GM23338 (cell line): ENCODE measurements at regions not wholly inside any gene's neighbourhood (a gene's known extent, or its start where the extent isn't known, plus 50 kb on each side); places are given as distances from the start of the nearest gene placed in this dataset.

Experiments used
- ATAC-seq: fragments of 200-7000 bp; cut with Tn5 transposase; 3 replicates; pipeline ENCODE4 v1.9.1; 2020
- DNase-seq: peaks from one replicate; pipeline ENCODE4 v3.0.0-alpha.2; 2015; ENCODE audit warnings: low spot score
- H2AFZ ChIP-seq: fragments of 200-600 bp; sonication (generic); 2 replicates; pipeline ENCODE4 v1.8.0; 2016; ENCODE audit warnings: antibody characterized with exemption, mild to moderate bottlenecking, moderate library complexity
- H3F3A ChIP-seq: fragments of 200-600 bp; sonication (generic); replicated peaks from 2 replicates; pipeline ENCODE4 v1.8.0; 2017; ENCODE audit warnings: antibody characterized with exemption, mixed run types, low read depth
- H3K27ac ChIP-seq: fragments of 200-600 bp; sonication (generic); 2 replicates; pipeline ENCODE4 v1.6.1; 2016; ENCODE audit warnings: low read depth
- H3K27me3 ChIP-seq: fragments of 200-600 bp; sonication (generic); 2 replicates; pipeline ENCODE4 v1.8.0; 2016; ENCODE audit warnings: mild to moderate bottlenecking, mixed run types, moderate library complexity; ENCODE audit not compliant: insufficient read depth
- H3K36me3 ChIP-seq: fragments of 200-600 bp; sonication (generic); 2 replicates; pipeline ENCODE4 v1.8.0; 2016; ENCODE audit warnings: mild to moderate bottlenecking; ENCODE audit not compliant: insufficient read depth
- H3K4me1 ChIP-seq: fragments of 200-600 bp; sonication (generic); 2 replicates; pipeline ENCODE4 v1.8.0; 2016; ENCODE audit warnings: mild to moderate bottlenecking, moderate library complexity; ENCODE audit not compliant: insufficient read depth
- H3K4me2 ChIP-seq: fragments of 200-600 bp; sonication (generic); 2 replicates; pipeline ENCODE4 v1.7.1; 2017; ENCODE audit warnings: mixed run types
- H3K4me3 ChIP-seq: fragments of 200-600 bp; sonication (generic); 2 replicates; pipeline ENCODE4 v1.6.1; 2016; ENCODE audit warnings: mixed run types
- H3K79me2 ChIP-seq: fragments of 200-600 bp; sonication (generic); replicated peaks from 2 replicates; pipeline ENCODE4 v1.8.0; 2017; ENCODE audit warnings: mild to moderate bottlenecking; ENCODE audit not compliant: insufficient read depth
- H3K9me2 ChIP-seq: fragments of 200-600 bp; sonication (generic); 2 replicates; pipeline ENCODE4 v1.8.0; 2017; ENCODE audit not compliant: insufficient read depth
- H4K20me1 ChIP-seq: fragments of 200-600 bp; sonication (generic); replicated peaks from 2 replicates; pipeline ENCODE4 v1.8.0; 2017; ENCODE audit warnings: mild to moderate bottlenecking; ENCODE audit not compliant: insufficient read depth
- H3K27ac Mint-ChIP-seq: 2 replicates; pipeline ENCODE4 v1.8.0; 2020; ENCODE audit warnings: inconsistent platforms, mild to moderate bottlenecking, moderate library complexity, mixed read lengths
- H3K27me3 Mint-ChIP-seq: 3 replicates; pipeline ENCODE4 v1.8.0; 2022; ENCODE audit warnings: low read depth, mild to moderate bottlenecking, moderate library complexity, mixed read lengths, inconsistent platforms; ENCODE audit not compliant: insufficient read depth, poor library complexity
- H3K36me3 Mint-ChIP-seq: 3 replicates; pipeline ENCODE4 v1.8.0; 2021; ENCODE audit warnings: low read depth, mild to moderate bottlenecking, inconsistent platforms, moderate library complexity, mixed read lengths
- H3K4me1 Mint-ChIP-seq: 3 replicates; pipeline ENCODE4 v1.8.0; 2020; ENCODE audit warnings: mild to moderate bottlenecking, inconsistent platforms, mixed read lengths
- H3K4me3 Mint-ChIP-seq: 3 replicates; pipeline ENCODE4 v1.8.0; 2021; ENCODE audit warnings: moderate library complexity, mild to moderate bottlenecking, inconsistent platforms, mixed read lengths
- H3K9me3 Mint-ChIP-seq: 3 replicates; pipeline ENCODE4 v1.8.0; 2020; ENCODE audit warnings: moderate library complexity, mild to moderate bottlenecking, inconsistent platforms, mixed read lengths
- CREB1 ChIP-seq: fragments of 250-450 bp; sonication (Bioruptor Pico); IDR thresholded peaks from 2 replicates; pipeline ENCODE4 v1.5.0; 2020; ENCODE audit warnings: low read depth, mild to moderate bottlenecking, moderate library complexity
- CTCF ChIP-seq, 2 experiments: fragments of 200-600 bp in 1 of 2; sonication (generic) in 1 of 2; conservative IDR thresholded peaks; 2 replicates each; pipeline versions ENCODE4 v1.5.1 to v1.6.1; 2016 to 2017; ENCODE audit warnings: antibody characterized with exemption in 2 of 2, low read depth in 2 of 2, mild to moderate bottlenecking in 2 of 2, moderate library complexity in 1 of 2
- EZH2 ChIP-seq: fragments of 200-600 bp; sonication (generic); IDR thresholded peaks from one replicate; pipeline ENCODE4 v1.8.0; 2017; ENCODE audit warnings: antibody characterized with exemption, mild to moderate bottlenecking, low read depth; ENCODE audit not compliant: unreplicated experiment
- EZH2phosphoT487 ChIP-seq: fragments of 200-600 bp; sonication (generic); IDR thresholded peaks from one replicate; pipeline ENCODE4 v1.8.1; 2018; ENCODE audit warnings: antibody characterized with exemption; ENCODE audit not compliant: unreplicated experiment
- JUNB ChIP-seq: IDR thresholded peaks from one replicate; pipeline ENCODE4 v1.6.1; 2016; ENCODE audit warnings: antibody characterized with exemption; ENCODE audit not compliant: unreplicated experiment
- NANOG ChIP-seq: IDR thresholded peaks from 2 replicates; pipeline ENCODE4 v1.6.1; 2016; ENCODE audit warnings: antibody characterized with exemption, borderline replicate concordance
- REST ChIP-seq: IDR thresholded peaks from one replicate; pipeline ENCODE4 v1.6.1; 2018; ENCODE audit warnings: antibody characterized with exemption; ENCODE audit not compliant: unreplicated experiment
- ZNF114 ChIP-seq: fragments of 250-450 bp; sonication (Bioruptor Pico); IDR thresholded peaks from 2 replicates; pipeline ENCODE4 v1.5.0; 2020; ENCODE audit warnings: mild to moderate bottlenecking, moderate library complexity
- ZNF331 ChIP-seq: fragments of 250-450 bp; sonication (Bioruptor Pico); IDR thresholded peaks from 2 replicates; pipeline ENCODE4 v1.5.0; 2020; ENCODE audit warnings: low read depth, mild to moderate bottlenecking, moderate library complexity
- ZNF462 ChIP-seq: fragments of 250-450 bp; sonication (Bioruptor Pico); IDR thresholded peaks from 2 replicates; pipeline ENCODE4 v1.5.0; 2020; ENCODE audit warnings: mild to moderate bottlenecking, moderate library complexity

GRCh38 chr4:189500970-189501369, 439.7 kb upstream of the FRG1 start:
- no peak overlapping the region for H3K27ac ChIP-seq
- no peaks in the 10 kb centered on the region for H3F3A ChIP-seq
- Mint-ChIP-seq H3K4me1 (no peaks in the 10 kb centered on the region), H3K9me3 (peaks cover 53% of the 10 kb centered on the region), H3K4me3 (no peak overlapping the region), H3K36me3 (peaks cover 4% of the 10 kb centered on the region; the same call in 2 of the 3 replicates), H3K27me3 (peaks cover 5% of the 10 kb centered on the region), H3K27ac (no peak overlapping the region)
- no peak overlapping the region for H3K4me3 ChIP-seq
- TF ChIP-seq ZNF114, result no peak
- no peak for TF ChIP-seq ZNF331 (CRISPR knock-in tag)
- TF ChIP-seq EZH2phosphoT487, result no peak
- no peak for TF ChIP-seq REST
- no peak for TF ChIP-seq ZNF462 (CRISPR knock-in tag)
- no peak for TF ChIP-seq CREB1 (CRISPR knock-in tag)
- TF ChIP-seq JUNB, result no peak
- no peak for TF ChIP-seq EZH2
- no peak for TF ChIP-seq NANOG
- no peak for TF ChIP-seq CTCF (conservative IDR thresholded peaks at IDR 0.05; ENCODE audit: low read depth in 2 of 2)
- H3K79me2 ChIP-seq, result no peaks in the 10 kb centered on the region
- no peaks in the 10 kb centered on the region for H3K4me1 ChIP-seq
- no peaks in the 10 kb centered on the region for H3K9me2 ChIP-seq
- H3K4me2 ChIP-seq, result no peak overlapping the region
- no peaks in the 10 kb centered on the region for H3K27me3 ChIP-seq
- DNase-seq, result no peak
- H3K36me3 ChIP-seq, result no peaks in the 10 kb centered on the region
- H4K20me1 ChIP-seq, result no peaks in the 10 kb centered on the region
- H2AFZ ChIP-seq, result no peak overlapping the region
- no peak for ATAC-seq
